COR-L47 (cell line): ENCODE measurements at regions not wholly inside any gene's neighbourhood (a gene's known extent, or its start where the extent isn't known, plus 50 kb on each side); places are given as distances from the start of the nearest gene placed in this dataset.
"Not testable (repeated sequence)": the region's sequence is repeated elsewhere in the genome, so short reads cannot be mapped to it uniquely, and the experiment has no call there.

Experiments used
- DNase-seq: peaks from one replicate; lab custom pipeline; 2025; lab: John Stamatoyannopoulos, UW

GRCh38 chr9:86997156-86997555 is 49.9 kb upstream of the GAS1 start:
- no peak for DNase-seq

DNA sequence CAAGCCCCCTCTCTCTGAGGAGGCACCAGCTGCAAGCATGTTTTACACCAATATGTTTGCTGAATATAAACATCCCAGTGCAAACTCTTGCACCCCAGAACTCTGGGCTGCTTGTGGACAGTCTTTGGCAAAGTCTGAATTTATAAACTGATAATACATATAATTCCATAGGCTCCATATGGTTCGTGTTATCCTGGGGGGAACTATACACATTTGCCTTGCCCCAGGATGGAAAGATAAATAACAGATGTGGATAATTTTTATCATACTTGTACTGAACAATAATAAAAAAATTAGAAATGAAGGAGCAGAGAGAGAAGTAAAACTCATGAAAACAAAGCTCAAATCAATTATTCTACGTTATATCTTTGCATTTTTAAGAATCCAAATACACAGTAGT is 50.6 kb upstream of the GAS1 start:
- DNase-seq = no peak

- DNase-seq = no peak
These were observed 55.2 kb upstream of the GAS1 start for GRCh38 chr9:87002517-87002916.

GRCh38 chr9:87004016-87004415 is 56.7 kb upstream of the GAS1 start:
- no peak for DNase-seq

DNA sequence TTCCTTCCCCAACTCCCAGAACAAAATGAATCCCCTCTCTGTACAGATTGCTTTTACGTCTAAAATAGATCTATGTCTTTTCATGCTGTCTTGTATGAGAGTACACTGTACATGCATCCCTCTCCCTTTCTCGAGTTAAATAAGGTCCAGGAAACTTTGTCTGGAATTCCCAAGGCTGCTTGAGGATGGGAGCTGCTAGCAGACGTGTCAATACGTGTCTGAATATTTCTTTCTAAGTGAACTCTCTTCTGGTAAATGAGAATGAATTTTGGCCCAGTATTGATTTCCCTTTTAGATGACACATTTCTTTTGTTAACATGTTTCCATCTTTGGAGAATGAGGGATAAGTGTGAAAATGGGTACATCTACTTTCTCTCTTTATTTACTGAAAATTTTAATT is 59.6 kb upstream of the GAS1 start:
- DNase-seq = no peak

DNA sequence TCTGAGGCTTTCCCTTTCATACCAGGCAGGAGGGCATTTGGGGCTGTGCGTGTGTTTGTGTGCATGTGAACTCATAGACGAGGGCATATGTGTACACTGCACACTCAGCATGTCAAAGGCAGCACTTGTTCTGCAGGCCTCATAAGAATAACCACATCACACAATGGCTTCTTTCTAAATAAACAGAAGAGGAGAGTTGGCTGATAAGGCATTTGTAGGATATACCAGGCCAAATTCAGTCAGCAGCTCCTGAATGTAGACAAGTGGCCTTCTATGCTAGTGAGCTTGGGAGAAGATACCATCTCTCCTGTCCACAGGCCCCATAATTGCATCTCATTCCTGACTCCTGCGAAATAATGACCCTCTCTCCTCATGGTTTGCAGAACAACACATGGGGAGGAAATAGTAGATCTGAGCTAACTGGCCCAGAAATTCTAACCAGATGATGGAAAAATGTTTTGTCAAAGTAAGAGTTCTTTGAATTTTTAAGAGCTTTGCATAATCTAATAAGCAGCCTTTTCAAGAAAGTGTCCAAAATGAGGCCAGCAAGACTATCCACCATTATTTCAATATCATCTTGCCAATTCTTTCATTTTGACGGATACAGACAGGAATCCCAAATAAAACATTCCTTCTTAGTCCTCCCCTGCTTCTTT is 60.5 kb upstream of the GAS1 start:
- DNase-seq = no peak

- no peak for DNase-seq
These were observed 61.4 kb upstream of the GAS1 start for GRCh38 chr9:87008667-87009066.

GRCh38 chr9:87010626-87011025 is 63.3 kb upstream of the GAS1 start:
- no peak for DNase-seq

GRCh38 chr9:87011551-87011950 is 64.2 kb upstream of the GAS1 start:
- no peak for DNase-seq

- DNase-seq = no peak
These were observed 66.2 kb upstream of the GAS1 start for GRCh38 chr9:87013490-87013889.

- no peak for DNase-seq
These were observed 67.1 kb upstream of the GAS1 start for GRCh38 chr9:87014436-87014835.

- DNase-seq = no peak
These were observed 69.4 kb upstream of the GAS1 start for GRCh38 chr9:87016681-87017080.

DNA sequence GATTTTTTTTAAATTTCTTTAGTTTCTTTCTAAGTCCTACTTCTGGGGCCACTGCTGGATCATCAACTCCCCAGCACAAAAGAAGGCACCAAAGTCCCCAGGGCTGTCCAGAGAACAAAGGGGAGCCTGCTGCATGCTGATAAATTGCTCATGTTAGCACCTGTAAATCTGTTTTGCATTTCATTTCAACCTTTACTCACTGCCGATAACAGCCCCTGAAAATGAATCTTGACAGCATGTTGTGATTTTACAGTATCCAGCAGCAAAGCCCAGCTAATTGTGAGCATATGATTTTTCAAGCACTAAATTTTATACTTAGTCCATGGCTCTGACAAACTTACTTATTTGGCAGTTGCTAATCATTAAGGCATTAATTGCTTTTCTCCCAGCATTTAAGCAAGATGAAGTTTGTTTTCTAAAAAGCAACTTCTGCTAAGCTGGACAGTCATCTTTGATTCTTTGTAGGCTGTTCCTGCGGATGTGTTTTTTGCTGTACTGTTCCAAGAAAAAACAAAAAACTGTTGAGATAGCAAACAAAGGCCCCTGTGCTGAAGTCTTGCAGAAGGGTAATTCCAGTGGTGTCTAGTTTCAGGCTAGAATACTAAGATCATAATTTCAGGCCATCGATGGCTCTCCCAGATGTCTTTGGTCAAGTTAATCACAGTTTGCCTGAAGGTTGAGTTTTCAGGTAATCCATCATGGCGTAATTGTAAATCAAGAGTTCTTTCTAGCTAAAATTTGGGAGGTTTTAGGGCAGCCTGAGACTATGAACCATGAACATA is 73.1 kb upstream of the GAS1 start:
- no peak for DNase-seq

- DNase-seq = no peak
These were observed 74.9 kb upstream of the GAS1 start for GRCh38 chr9:87022178-87022577.

DNA sequence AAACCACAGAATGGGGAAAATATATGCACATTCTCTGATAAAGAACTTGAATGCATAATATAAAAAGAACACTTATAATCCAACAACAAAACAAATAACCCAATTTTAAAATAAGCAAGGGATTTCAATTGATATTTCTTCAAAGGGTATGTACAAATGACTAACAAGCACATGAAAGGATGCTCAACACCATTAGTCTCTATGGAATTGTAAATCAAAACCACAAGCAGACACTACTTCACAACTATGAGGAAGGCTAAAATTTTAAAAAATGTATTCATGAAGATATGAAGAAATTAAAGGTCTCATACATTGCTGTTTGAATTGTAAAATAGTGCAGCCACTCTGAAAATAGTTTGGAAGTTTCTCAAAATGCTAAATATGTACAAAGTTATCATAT is 78.9 kb upstream of the GAS1 start:
- no peak for DNase-seq

DNA sequence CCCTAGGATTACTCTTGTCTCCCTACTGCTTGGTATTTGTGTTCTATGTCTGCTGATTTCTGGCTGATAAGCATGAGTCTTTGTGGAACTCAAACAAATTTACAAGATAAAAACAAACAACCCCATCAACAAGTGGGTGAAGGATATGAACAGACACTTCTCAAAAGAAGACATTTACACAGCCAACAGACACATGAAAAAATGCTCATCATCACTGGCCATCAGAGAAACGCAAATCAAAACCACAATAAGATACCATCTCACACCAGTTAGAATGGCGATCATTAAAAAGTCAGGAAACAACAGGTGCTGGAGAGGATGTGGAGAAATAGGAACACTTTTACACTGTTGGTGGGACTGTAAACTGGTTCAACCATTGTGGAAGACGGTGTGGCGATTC is 81.5 kb upstream of the GAS1 start:
- not testable (repeated sequence) for DNase-seq

GRCh38 chr9:87029905-87030304 is 82.6 kb upstream of the GAS1 start:
- no peak for DNase-seq

DNA sequence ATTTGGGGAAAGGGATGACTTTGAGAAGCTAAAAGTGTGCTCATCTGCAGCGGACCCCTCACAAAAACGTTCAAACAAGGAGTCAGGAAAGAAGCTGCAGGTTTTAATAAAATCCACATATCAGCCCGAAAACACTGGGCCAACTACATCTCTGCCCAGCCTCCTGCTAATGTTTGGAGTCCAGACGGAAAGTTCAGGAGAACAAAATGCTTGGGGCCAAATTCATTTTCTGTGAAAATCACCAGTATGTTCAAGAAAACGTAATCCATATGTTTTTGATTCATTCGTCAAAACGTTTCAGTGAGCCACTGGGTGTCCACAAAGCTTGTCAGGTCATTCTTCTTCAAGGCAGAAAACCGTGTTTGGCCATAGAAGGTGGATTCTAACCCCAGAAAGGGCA is 87.5 kb upstream of the GAS1 start:
- no peak for DNase-seq

GRCh38 chr9:87035879-87036278 is 88.6 kb upstream of the GAS1 start:
- DNase-seq = no peak

GRCh38 chr9:87036506-87036905 is 89.2 kb upstream of the GAS1 start:
- DNase-seq = no peak

DNA sequence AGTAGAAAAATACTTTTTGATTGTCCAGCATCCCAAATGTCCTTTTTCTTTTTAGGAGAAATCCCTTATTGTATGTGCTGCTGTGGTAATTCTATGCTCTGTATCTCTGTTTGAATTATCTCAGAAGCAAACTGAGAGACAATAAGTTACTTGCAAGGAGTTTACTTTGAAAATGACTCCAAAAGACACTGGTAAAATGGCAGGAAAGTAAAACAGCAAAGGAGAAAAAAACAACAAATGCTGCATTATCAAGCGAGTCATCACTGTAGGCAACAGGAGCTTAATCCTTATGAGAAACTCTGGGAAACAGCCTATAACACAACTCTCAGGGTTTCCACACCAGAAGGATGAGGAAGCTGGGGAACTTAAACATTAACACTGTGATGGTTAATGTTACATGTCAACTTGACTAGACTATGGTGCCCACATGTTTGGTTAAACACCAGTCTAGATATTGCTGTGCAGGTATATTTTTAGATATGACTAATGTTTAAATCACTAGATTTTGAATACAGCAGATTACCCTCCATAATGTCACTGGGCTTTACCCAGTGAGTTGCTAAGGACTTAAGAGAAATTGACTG is 92.6 kb upstream of the GAS1 start:
- no peak for DNase-seq

DNA sequence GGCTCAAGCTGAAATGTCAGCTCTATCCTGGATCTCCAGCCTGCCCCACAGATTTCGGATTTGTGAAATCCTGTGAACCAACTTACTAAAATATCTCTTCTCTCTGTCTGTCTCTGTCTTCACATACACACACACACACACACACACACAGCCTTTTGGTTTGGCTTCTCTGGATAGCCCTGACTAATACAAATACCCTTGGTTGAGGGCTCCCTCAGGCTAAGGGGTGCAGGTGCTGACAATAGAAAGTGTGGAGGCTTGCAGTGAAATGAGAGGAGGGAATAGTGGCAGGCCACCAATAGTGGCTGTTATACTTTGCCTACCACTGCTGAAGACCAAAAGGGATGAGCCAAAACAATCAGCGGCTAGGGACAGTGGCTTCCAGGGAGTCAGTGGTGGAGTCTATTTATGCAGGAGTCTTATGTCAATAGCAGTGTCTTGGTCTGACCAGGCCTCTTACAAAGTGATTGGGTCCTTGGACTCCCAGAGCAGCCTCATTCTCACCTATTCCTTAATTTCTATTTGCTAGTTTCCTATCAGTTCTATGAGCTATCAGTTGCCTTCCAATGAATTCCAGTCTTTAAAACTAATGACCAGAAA is 93.2 kb upstream of the GAS1 start:
- no peak for DNase-seq
